Common myeloid progenitor, CD34-positive (primary cell): ENCODE measurements at regions not wholly inside any gene's neighbourhood (a gene's known extent, or its start where the extent isn't known, plus 50 kb on each side); places are given as distances from the start of the nearest gene placed in this dataset.

Experiments
- CTCF ChIA-PET: fragments of 350-600 bp; sonication (Branson Sonifier 250); formaldehyde crosslinking; loops from one replicate; lab custom pipeline; 2021; ENCODE audit warnings: antibody characterized with exemption; lab: Charles Lee
- POLR2A ChIA-PET: fragments of 350-600 bp; sonication (Branson Sonifier 250); formaldehyde crosslinking; loops from one replicate; lab custom pipeline; 2021; ENCODE audit warnings: antibody characterized with exemption; lab: Charles Lee
- DNase-seq, 3 donors: peaks; one replicate each; pipeline versions ENCODE4 v3.0.0 to v3.0.0-alpha.2; 2013
- H3K27ac ChIP-seq, 2 experiments: 1 replicate in 1 of 2; 2 replicates in 1 of 2; pipeline ENCODE4 v1.7.0; 2013; ENCODE audit warnings: inconsistent platforms in 2 of 2, low read length in 2 of 2, mild to moderate bottlenecking in 2 of 2, low read depth in 1 of 2, moderate library complexity in 1 of 2; ENCODE audit not compliant: severe bottlenecking in 2 of 2, insufficient read depth in 1 of 2, poor library complexity in 1 of 2
- H3K27me3 ChIP-seq, 5 experiments: replicated peaks in 2 of 5; 1 replicate in 3 of 5; 2 replicates in 2 of 5; pipeline versions ENCODE4 v1.6.1 to v1.7.0; 2013; ENCODE audit warnings: low read length in 4 of 5, mild to moderate bottlenecking in 2 of 5, moderate library complexity in 2 of 5, inconsistent platforms in 1 of 5; ENCODE audit not compliant: insufficient read depth in 5 of 5, control insufficient read depth in 4 of 5
- H3K36me3 ChIP-seq, 4 experiments: 1 replicate in 2 of 4; 2 replicates in 2 of 4; pipeline versions ENCODE4 v1.6.1 to v1.7.0; 2013; ENCODE audit warnings: low read length in 3 of 4, control low read depth in 1 of 4, mild to moderate bottlenecking in 1 of 4; ENCODE audit not compliant: control insufficient read depth in 4 of 4, insufficient read depth in 4 of 4
- H3K4me1 ChIP-seq, 4 experiments: 1 replicate in 3 of 4; 2 replicates in 1 of 4; pipeline versions ENCODE4 v1.6.1 to v1.7.1; 2013; ENCODE audit warnings: low read length in 3 of 4, mild to moderate bottlenecking in 3 of 4, control low read depth in 1 of 4, inconsistent platforms in 1 of 4, moderate library complexity in 1 of 4; ENCODE audit not compliant: control insufficient read depth in 4 of 4, insufficient read depth in 4 of 4; ENCODE audit errors: control extremely low read depth in 1 of 4
- H3K4me3 ChIP-seq, 7 experiments: 1 replicate in 4 of 7; 2 replicates in 3 of 7; pipeline versions ENCODE4 v1.5.1 to v1.7.0; 2013; ENCODE audit warnings: mild to moderate bottlenecking in 7 of 7, low read length in 6 of 7, moderate library complexity in 6 of 7, inconsistent platforms in 2 of 7, low read depth in 2 of 7, control low read depth in 1 of 7; ENCODE audit not compliant: insufficient read depth in 4 of 7, control insufficient read depth in 1 of 7; ENCODE audit errors: extremely low read depth in 1 of 7
- H3K9me3 ChIP-seq, 5 experiments: 1 replicate in 4 of 5; 2 replicates in 1 of 5; pipeline versions ENCODE4 v1.6.1 to v1.7.1; 2013; ENCODE audit warnings: low read length in 4 of 5, mild to moderate bottlenecking in 2 of 5, inconsistent platforms in 1 of 5, low read depth in 1 of 5, moderate library complexity in 1 of 5; ENCODE audit not compliant: control insufficient read depth in 4 of 5, insufficient read depth in 2 of 5; ENCODE audit errors: control extremely low read depth in 1 of 5
- WGBS: methylation state at CpG from one replicate; pipeline ENCODE4 v1.1.5; 2013; ENCODE audit not compliant: insufficient coverage; 5-methylcytosine and 5-hydroxymethylcytosine counted together

DNA sequence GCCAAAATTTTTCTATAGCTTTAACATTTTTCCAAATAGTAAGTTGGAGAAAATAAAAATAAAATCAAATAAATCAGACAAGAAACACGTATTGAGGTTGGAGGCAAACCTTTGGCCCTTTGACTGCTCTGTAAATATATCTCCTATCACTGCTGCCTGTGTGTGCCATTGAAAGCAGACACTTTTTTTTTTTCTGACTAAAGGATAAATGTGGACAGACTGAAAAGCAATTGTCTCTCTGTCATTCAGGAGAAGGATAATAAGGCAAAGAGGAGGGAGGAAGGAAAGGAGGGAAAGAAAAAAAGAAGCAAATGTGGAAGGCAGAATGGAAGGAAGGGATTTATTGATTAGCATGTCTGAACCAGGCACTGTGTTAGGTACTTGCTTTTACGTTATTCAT lies 85.2 kb upstream of the SULF2 start:
- 100% methylated on average over 1 of the region's 2 CpGs for WGBS
- POLR2A ChIA-PET: no interaction called here

DNA sequence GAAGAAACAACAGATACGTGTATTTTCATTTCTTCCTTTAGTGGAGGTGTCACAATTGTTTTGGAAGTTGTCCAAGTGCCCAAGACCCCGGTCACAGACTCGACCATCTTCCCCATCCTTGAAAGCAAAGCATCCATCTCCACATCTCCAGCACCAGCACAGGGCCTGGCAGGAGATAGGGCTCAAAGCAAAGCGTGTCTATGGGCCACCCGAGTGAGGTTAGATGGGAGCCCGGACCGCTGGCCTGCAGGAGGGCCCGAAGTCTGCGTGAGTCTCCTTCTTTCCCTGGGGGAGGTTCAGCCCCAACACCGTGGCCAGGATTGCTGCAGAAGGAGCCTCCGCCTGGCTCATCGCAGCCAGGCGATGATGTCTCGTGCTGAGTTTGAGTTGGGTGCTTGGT lies 83.5 kb upstream of the SULF2 start:
- 96% methylated on average over 11 of the region's 14 CpGs for WGBS

More for the DNA sequence above, 85.2 kb upstream of the SULF2 start:
- H3K27ac ChIP-seq: no peak overlapping the region
- H3K4me3 ChIP-seq: no peak overlapping the region
- DNase-seq: no peak
- peaks cover 0 to 6% (median 0%) of the 10 kb centered on the region in 5 experiments for H3K27me3 ChIP-seq
- H3K9me3 ChIP-seq: no peaks in the 10 kb centered on the region
- CTCF ChIA-PET: no interaction called here
- no peaks in the 10 kb centered on the region for H3K4me1 ChIP-seq
- H3K36me3 ChIP-seq: no peaks in the 10 kb centered on the region

DNA sequence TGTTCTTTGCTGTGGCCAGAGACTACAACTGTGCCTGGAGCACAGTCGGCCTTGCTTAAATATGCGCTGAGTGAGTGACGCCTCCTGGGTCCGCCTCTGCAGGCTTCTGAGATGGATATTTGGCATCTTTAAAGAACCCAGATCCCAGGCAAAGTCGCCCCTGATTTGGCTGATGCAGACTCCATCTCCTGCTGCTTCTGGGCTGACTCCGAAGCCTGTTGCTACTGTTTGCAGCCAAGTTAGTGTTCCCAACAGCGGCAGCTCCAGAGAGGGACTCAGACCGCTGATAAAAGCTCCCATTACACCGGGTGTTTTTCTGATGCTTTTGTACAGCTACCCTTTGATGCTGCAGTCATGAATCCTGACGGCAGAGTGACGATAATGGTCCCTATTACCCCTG lies 83.0 kb upstream of the SULF2 start:
- H3K4me1 ChIP-seq: no peaks in the 10 kb centered on the region
- CTCF ChIA-PET: no interaction called here
- peaks cover 0 to 1% (median under 1%) of the 10 kb centered on the region in 5 experiments for H3K9me3 ChIP-seq
- 94% methylated on average over 11 of the region's 11 CpGs for WGBS
- no peaks in the 10 kb centered on the region for H3K36me3 ChIP-seq
- POLR2A ChIA-PET: no interaction called here
- H3K27ac ChIP-seq: no peak overlapping the region
- peaks cover 0 to 6% (median 0%) of the 10 kb centered on the region in 5 experiments for H3K27me3 ChIP-seq
- no peak for DNase-seq
- no peak overlapping the region for H3K4me3 ChIP-seq

More for the DNA sequence above, 83.5 kb upstream of the SULF2 start:
- Histone ChIP-seq H3K27ac (no peak overlapping the region), H3K9me3 (no peaks in the 10 kb centered on the region), H3K4me1 (no peaks in the 10 kb centered on the region), H3K4me3 (no peak overlapping the region), H3K27me3 (peaks cover 0 to 6% (median 0%) of the 10 kb centered on the region in 5 experiments), H3K36me3 (no peaks in the 10 kb centered on the region)
- ChIA-PET CTCF (no interaction called here), POLR2A (no interaction called here)
- no peak for DNase-seq

DNA sequence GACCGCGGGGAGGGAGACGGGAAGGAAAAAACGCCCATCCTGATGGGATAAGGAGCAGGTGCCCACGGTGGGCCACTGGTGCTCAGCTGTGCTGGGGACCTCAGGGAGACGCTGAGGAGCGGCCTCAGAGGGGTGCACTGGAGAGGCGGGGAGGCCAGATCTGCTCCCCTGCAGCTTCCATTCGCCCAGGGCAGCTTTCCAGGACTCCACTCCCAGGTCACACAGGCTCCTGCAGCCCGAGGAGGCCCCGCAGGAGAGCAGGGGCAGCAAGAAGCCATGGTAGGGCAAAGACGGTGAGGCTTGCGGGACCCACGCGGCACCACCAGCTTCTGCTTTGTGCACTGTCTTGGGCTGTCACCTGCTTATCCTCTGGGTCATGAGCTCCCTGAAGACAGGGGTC lies 82.5 kb upstream of the SULF2 start:
- H3K4me3 ChIP-seq: no peak overlapping the region
- POLR2A ChIA-PET: no interaction called here
- 94% methylated on average over 14 of the region's 15 CpGs for WGBS

DNA sequence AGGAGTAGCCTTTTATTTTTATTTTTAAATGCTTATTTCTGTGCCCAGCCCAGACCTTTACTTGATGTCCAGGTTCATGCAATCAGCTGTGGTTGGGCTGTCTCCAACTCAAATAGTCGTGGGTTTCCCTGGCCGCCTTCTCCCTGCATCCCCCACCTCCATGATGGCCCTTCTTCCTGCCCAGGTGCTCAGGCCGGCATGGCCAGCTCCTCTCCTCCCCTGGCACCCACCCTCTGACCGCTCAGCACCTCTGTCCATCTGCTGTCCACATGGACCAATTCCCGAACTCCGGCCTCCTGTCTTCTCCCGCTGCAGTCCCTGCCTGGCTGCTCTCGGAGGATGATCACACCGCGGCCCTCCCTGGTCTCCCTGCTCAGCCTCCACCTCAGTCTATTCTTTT lies 81.2 kb upstream of the SULF2 start:
- CTCF ChIA-PET: no interaction called here
- DNase-seq: no peak
- Histone ChIP-seq H3K27ac (no peak overlapping the region), H3K4me3 (no peak overlapping the region), H3K9me3 (peaks cover 1 to 14% (median 7%) of the 10 kb centered on the region in 5 experiments), H3K4me1 (no peaks in the 10 kb centered on the region), H3K27me3 (peaks cover 0 to 6% (median 0%) of the 10 kb centered on the region in 5 experiments), H3K36me3 (no peaks in the 10 kb centered on the region)
- 90% methylated on average over 4 of the region's 10 CpGs for WGBS
- POLR2A ChIA-PET: no interaction called here

More for the DNA sequence above, 82.5 kb upstream of the SULF2 start:
- no peaks in the 10 kb centered on the region for H3K36me3 ChIP-seq
- H3K27ac ChIP-seq: no peak overlapping the region
- peaks cover 0 to 6% (median 0%) of the 10 kb centered on the region in 5 experiments for H3K27me3 ChIP-seq
- no peaks in the 10 kb centered on the region for H3K4me1 ChIP-seq
- no peak for DNase-seq
- CTCF ChIA-PET: no interaction called here
- peaks cover under 1 to 5% (median 3%) of the 10 kb centered on the region in 5 experiments for H3K9me3 ChIP-seq

DNA sequence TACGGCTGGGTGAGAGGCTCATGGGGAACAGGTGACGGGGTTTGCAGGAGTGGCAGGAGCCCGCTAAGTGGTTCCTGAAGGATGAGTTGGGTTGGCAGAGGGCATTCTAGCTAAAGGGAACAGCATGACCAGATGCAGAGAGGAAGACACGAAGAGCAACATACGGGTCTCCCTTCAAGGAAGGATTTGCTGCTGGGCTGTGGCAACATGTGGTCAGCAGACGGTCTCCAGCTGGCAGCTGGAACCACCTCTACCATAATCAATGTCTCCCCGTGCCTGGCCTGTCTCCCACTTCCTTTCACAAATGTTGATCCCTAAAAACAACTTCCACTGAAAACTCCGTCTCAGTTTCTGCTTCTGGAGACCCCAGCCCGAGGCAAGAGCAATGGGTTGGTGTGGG lies 80.6 kb upstream of the SULF2 start:
- Histone ChIP-seq H3K36me3 (no peaks in the 10 kb centered on the region), H3K27ac (no peak overlapping the region), H3K4me3 (no peak overlapping the region), H3K9me3 (peaks cover 1 to 14% (median 7%) of the 10 kb centered on the region in 5 experiments), H3K27me3 (peaks cover 0 to 6% (median 0%) of the 10 kb centered on the region in 5 experiments), H3K4me1 (no peaks in the 10 kb centered on the region)
- DNase-seq: no peak
- 83% methylated on average over 9 of the region's 9 CpGs for WGBS
- ChIA-PET CTCF (no interaction called here), POLR2A (no interaction called here)

DNA sequence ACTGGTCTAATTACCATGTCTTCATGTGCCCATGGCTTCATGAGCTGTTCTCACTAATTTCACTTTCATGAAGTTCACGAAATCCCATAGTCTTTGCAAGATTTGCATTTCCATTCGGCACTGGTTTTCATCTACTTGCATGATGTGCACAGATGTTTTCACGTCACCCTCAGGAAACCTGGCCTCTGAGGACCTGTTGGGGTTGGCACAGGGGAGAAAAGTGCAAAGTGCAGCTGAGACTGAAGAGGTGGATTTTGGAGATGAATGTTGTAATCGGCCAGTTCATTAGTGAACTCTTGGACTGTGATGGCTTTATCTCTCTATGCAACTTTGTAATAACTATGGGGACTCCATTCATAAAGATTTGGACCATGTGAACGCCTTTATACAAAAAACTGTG lies 80.2 kb upstream of the SULF2 start:
- Histone ChIP-seq H3K36me3 (no peaks in the 10 kb centered on the region), H3K4me3 (no peak overlapping the region), H3K27ac (no peak overlapping the region), H3K9me3 (peaks cover 1 to 14% (median 7%) of the 10 kb centered on the region in 5 experiments), H3K27me3 (peaks cover 0 to 6% (median 0%) of the 10 kb centered on the region in 5 experiments), H3K4me1 (no peaks in the 10 kb centered on the region)
- CTCF ChIA-PET: no interaction called here
- DNase-seq: no peak
- 93% methylated on average over 3 of the region's 5 CpGs for WGBS
- POLR2A ChIA-PET: no interaction called here
